ENCODE measurements at regions not wholly inside any gene's neighbourhood (a gene's known extent, or its start where the extent isn't known, plus 50 kb on each side); places are given as distances from the start of the nearest gene placed in this dataset.

GRCh38 chr14:98651037-98651436 lies 621.0 kb downstream of the BCL11B start:
- Histone ChIP-seq H3K27me3 (ENCODE audit: insufficient read depth, poor library complexity, severe bottlenecking) (no peaks in the 10 kb centered on the region), H3K4me3 (ENCODE audit: severe bottlenecking) (no peak overlapping the region), H3K9me3 (ENCODE audit: severe bottlenecking) (peaks cover 4% of the 10 kb centered on the region), H3K4me1 (ENCODE audit: insufficient read depth, poor library complexity, severe bottlenecking) (no peaks in the 10 kb centered on the region), H3K27ac (ENCODE audit: poor library complexity, severe bottlenecking) (no peak overlapping the region), H3K36me3 (ENCODE audit: low read depth) (no peaks in the 10 kb centered on the region)
- DNase-seq (ENCODE audit: low spot score) (no peak), ATAC-seq (ENCODE audit: low read depth) (no peak)
- TF ChIP-seq, protein P1, sequence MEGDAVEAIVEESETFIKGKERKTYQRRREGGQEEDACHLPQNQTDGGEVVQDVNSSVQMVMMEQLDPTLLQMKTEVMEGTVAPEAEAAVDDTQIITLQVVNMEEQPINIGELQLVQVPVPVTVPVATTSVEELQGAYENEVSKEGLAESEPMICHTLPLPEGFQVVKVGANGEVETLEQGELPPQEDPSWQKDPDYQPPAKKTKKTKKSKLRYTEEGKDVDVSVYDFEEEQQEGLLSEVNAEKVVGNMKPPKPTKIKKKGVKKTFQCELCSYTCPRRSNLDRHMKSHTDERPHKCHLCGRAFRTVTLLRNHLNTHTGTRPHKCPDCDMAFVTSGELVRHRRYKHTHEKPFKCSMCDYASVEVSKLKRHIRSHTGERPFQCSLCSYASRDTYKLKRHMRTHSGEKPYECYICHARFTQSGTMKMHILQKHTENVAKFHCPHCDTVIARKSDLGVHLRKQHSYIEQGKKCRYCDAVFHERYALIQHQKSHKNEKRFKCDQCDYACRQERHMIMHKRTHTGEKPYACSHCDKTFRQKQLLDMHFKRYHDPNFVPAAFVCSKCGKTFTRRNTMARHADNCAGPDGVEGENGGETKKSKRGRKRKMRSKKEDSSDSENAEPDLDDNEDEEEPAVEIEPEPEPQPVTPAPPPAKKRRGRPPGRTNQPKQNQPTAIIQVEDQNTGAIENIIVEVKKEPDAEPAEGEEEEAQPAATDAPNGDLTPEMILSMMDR (IDR thresholded peaks at IDR 0.05; ENCODE audit: poor library complexity, severe bottlenecking) = no peak

DNA sequence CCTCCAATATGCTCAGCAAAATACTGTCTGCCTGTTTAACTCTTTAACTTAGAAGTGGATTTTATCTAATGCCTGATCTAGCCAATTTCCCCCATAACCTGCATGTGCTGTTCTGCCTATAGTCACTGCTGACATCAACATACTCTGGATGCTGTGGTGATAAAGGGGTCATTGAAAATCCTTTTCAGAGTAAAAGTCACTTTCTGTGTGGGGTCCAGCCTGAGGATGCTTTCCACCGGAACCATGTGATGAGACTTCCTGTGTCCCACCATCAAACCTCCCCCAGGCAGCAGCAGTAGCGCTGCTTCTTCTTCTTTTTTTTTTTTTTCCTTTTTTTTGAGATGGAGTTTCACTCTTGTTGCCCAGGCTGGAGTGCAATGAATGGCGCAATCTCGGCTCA lies 607.0 kb downstream of the BCL11B start:
- DNase-seq (ENCODE audit: low spot score) = no peak
- no peak overlapping the region for H3K27ac ChIP-seq (ENCODE audit: poor library complexity, severe bottlenecking)

DNA sequence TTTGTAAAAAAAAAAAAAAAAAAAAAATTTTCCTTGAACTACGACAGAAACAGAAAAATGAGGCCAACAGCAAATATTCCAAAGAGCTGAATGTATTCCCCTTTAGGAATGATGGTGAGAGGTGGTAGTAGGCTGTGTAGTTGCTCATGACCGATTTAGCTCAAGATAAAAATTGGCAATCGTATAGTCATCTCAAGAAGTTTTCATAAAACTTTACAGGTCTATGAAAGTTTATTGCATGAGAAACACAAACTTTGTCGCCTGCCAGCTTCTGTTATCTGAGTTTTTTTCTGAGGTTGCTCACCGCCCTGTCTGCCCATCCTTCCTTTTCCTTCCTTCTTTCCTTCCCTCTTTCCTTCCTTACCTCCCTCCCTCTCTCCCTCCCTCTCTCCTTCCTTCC lies 605.5 kb downstream of the BCL11B start:
- DNase-seq (ENCODE audit: low spot score) = no peak

More for the DNA sequence above, 607.0 kb downstream of the BCL11B start:
- no peak for ATAC-seq (ENCODE audit: low read depth)
- TF ChIP-seq, protein P1 (IDR thresholded peaks at IDR 0.05; ENCODE audit: poor library complexity, severe bottlenecking) = no peak
- H3K9me3 ChIP-seq (ENCODE audit: severe bottlenecking) = no peaks in the 10 kb centered on the region
- H3K27me3 ChIP-seq (ENCODE audit: insufficient read depth, poor library complexity, severe bottlenecking) = no peaks in the 10 kb centered on the region
- H3K36me3 ChIP-seq (ENCODE audit: low read depth) = no peaks in the 10 kb centered on the region
- no peak overlapping the region for H3K4me3 ChIP-seq (ENCODE audit: severe bottlenecking)
- H3K4me1 ChIP-seq (ENCODE audit: insufficient read depth, poor library complexity, severe bottlenecking) = no peaks in the 10 kb centered on the region

GRCh38 chr14:98682033-98682432 lies 590.0 kb downstream of the BCL11B start:
- H3K4me1 ChIP-seq (ENCODE audit: insufficient read depth, poor library complexity, severe bottlenecking) = no peaks in the 10 kb centered on the region
- H3K9me3 ChIP-seq (ENCODE audit: severe bottlenecking) = peaks cover 3% of the 10 kb centered on the region
- no peaks in the 10 kb centered on the region for H3K27me3 ChIP-seq (ENCODE audit: insufficient read depth, poor library complexity, severe bottlenecking)
- TF ChIP-seq, protein P1 (IDR thresholded peaks at IDR 0.05; ENCODE audit: poor library complexity, severe bottlenecking) = no peak
- no peak overlapping the region for H3K27ac ChIP-seq (ENCODE audit: poor library complexity, severe bottlenecking)
- no peak overlapping the region for H3K4me3 ChIP-seq (ENCODE audit: severe bottlenecking)
- ATAC-seq (ENCODE audit: low read depth) = no peak
- no peaks in the 10 kb centered on the region for H3K36me3 ChIP-seq (ENCODE audit: low read depth)
- no peak for DNase-seq (ENCODE audit: low spot score)

More for the DNA sequence above, 605.5 kb downstream of the BCL11B start:
- Histone ChIP-seq H3K4me3 (ENCODE audit: severe bottlenecking) (no peak overlapping the region), H3K9me3 (ENCODE audit: severe bottlenecking) (no peaks in the 10 kb centered on the region), H3K27ac (ENCODE audit: poor library complexity, severe bottlenecking) (no peak overlapping the region), H3K4me1 (ENCODE audit: insufficient read depth, poor library complexity, severe bottlenecking) (no peaks in the 10 kb centered on the region), H3K27me3 (ENCODE audit: insufficient read depth, poor library complexity, severe bottlenecking) (no peaks in the 10 kb centered on the region), H3K36me3 (ENCODE audit: low read depth) (no peaks in the 10 kb centered on the region)
- ATAC-seq (ENCODE audit: low read depth) = no peak
- TF ChIP-seq, protein P1 (IDR thresholded peaks at IDR 0.05; ENCODE audit: poor library complexity, severe bottlenecking) = no peak

- H3K27me3 ChIP-seq (ENCODE audit: insufficient read depth, poor library complexity, severe bottlenecking) = no peaks in the 10 kb centered on the region
- no peaks in the 10 kb centered on the region for H3K36me3 ChIP-seq (ENCODE audit: low read depth)
- no peaks in the 10 kb centered on the region for H3K4me1 ChIP-seq (ENCODE audit: insufficient read depth, poor library complexity, severe bottlenecking)
- TF ChIP-seq, protein P1 (IDR thresholded peaks at IDR 0.05; ENCODE audit: poor library complexity, severe bottlenecking) = no peak
- no peak overlapping the region for H3K4me3 ChIP-seq (ENCODE audit: severe bottlenecking)
- DNase-seq (ENCODE audit: low spot score) (no peak), ATAC-seq (ENCODE audit: low read depth) (no peak)
- H3K9me3 ChIP-seq (ENCODE audit: severe bottlenecking) = no peaks in the 10 kb centered on the region
- no peak overlapping the region for H3K27ac ChIP-seq (ENCODE audit: poor library complexity, severe bottlenecking)
Observed at GRCh38 chr14:98682726-98683125, 589.3 kb downstream of the BCL11B start.

Measured in RWPE2 (cell line).